GM21447 (cell line): ENCODE measurements at regions not wholly inside any gene's neighbourhood (a gene's known extent, or its start where the extent isn't known, plus 50 kb on each side); places are given as distances from the start of the nearest gene placed in this dataset.

ENCODE experiments used
- ATAC-seq: cut with Tn5 transposase; IDR thresholded peaks from one replicate; pipeline ENCODE4 v1.9.1; 2021; ENCODE audit not compliant: unreplicated experiment

DNA sequence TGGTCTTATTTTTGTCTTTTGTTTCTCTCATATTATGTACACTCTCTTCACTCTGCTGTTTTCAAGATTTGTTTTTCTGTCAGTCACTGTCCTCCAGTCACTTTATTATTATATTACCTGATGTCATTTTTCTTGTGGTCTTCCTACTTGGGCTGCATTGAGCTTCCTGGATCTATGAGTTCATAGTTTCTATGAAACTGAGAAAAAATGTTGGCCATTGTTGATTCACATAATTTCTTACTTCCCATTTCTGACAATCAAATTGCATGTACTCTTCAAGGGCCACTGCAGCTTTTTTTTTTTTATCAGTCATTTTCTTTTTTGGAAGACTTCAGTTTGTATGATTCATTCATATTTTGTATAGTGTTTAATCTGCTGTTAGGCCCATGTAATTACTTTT, 1180.6 kb upstream of the GBE1 start:
- ATAC-seq: no peak

GRCh38 chr3:82940124-82940523, 1178.7 kb upstream of the GBE1 start:
- no peak for ATAC-seq

DNA sequence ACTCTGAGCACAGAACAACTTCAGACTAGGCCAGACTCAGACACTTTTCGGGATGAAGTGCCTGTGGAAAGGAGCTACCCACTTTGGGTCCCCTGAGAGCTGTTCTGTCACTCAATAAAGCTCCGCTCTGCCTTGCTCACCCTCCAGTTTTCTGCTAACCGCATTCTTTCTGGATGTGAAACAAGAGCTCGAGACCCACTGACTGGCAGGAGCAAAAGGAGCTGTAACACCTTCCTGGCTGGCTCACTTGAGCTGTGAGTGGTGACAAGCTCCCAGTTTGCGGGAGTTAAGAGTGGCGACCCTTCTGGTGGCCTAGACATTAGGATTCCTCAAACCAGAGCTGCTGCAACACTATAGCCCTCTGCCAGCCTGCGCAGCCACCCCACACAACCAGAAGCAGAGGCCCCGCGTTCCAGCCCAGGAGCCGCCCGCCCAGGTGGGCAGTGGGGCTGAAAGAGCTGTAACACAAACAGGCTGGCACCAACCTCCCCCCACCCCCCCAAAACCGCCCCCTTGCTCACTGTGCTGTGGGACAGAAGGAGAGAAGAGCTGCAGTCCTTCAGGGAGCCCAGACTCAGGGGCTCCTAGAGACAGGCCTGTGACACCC, 1178.1 kb upstream of the GBE1 start:
- no peak for ATAC-seq

GRCh38 chr3:82938821-82939328, 1177.4 kb upstream of the GBE1 start:
- ATAC-seq: no peak

GRCh38 chr3:82927309-82928253, 1166.1 kb upstream of the GBE1 start:
- no peak for ATAC-seq

GRCh38 chr3:82891028-82891427, 1129.6 kb upstream of the GBE1 start:
- no peak for ATAC-seq

DNA sequence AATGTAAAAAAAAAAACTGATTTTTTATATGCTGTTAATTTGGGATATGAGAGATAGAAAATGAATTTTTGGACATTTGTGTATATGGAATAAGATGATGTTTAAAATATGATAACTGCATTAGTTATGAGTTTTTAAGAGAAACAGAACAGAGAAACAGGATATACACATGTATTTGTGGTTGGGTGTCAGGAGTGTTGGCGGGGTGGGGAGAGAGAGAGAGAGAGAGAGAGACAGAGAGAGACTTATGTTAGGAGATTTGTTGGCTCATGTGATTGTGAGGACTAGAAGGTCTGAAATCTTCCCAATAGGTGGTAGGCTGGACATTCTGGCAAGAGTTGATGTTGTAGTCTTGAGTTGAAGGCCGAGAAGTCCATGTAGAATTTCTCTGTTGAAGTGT, 1121.6 kb upstream of the GBE1 start:
- no peak for ATAC-seq

- ATAC-seq: no peak
Measured at GRCh38 chr3:82875401-82875800, 1114.0 kb upstream of the GBE1 start.

GRCh38 chr3:82839871-82840270, 1078.4 kb upstream of the GBE1 start:
- ATAC-seq: no peak

DNA sequence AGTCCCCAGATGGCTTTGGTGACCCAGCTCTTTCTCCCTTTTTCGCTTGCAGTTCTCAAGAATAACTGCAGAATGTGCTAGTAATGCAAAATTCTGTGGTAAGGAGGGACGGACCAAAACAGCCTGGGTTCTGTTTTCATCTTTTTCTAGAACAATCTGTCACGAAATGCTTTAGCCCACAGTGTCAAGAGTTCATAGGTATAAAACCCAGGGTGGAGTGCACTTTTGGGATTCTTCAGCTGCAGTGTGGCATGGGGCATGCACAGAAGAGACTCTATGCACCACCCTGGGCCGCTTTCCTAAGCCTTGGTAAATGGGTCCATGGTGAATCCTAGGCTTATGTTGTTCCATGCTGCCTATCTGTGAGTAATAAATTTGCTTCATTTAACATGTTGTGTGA, 1072.7 kb upstream of the GBE1 start:
- ATAC-seq: no peak

DNA sequence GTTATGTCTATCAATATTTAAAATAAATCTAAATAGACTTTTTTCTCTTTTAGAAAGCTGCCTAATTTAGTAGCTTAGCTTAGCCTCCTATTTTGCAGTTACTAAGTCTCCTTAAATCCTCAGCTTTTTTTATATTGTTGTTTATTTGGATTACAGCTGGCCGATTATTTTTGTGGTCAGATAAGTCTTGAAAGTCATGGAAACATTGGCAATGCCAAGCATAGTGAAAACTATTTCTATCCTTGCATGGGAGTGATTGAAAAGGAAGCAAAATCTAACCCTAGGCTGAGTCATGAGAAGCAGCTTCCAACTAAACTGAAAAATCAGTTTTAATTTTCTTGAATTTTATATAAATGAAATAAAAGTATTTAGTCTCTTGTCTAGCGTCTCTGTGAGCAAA, 1063.0 kb upstream of the GBE1 start:
- no peak for ATAC-seq

- ATAC-seq: no peak
Measured at GRCh38 chr3:82816086-82816485, 1054.6 kb upstream of the GBE1 start.

DNA sequence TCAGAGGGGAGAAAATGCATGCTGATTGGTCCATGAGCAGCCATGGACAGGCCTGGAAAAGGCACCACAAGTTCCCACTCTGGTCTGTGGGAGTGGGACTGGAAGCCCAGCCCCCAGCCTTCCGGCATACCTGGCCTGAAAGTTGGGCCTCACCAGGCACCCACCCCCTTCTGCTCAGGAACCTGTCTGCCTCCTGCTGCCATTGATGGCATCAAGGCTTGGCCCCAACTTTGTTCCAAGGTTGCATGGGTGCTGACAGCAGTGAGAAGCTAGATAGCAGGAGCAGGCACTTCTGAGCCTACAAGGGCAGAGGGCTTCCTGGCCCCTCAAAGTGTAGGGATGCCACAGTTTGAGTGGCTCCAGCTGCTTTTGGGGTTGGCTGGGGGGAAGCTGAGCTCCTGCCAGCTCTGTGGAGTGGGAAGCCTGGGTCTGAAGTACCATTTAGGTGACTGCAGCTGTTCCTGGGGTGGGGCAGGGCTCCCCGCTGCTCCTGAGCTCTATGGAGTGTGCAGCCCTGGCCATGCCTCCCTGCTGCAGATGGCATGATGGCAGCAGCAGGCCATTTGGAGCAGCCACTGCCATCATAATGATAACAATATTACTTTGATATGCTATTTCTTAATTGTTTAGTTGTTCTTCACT, 1054.1 kb upstream of the GBE1 start:
- ATAC-seq: no peak

DNA sequence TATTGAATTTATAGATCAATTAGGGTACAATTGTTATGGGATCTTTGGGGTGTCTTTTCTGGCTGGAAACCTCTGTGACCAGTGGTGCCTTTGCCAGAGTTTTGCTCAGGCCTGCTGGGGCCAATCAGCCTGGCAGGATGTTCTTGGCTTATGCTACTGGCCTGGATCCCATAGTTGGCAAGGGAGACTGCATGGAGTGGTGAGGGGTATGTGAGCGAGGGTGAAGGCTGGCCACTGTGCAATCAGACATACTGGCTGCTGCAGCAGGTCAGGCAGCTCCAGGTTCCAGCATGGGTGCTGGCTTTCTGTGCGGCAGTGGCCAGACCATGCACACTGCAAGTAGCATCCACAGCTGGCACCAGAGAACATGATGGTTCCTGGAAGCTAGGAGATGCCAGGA, 1053.2 kb upstream of the GBE1 start:
- ATAC-seq: no peak

DNA sequence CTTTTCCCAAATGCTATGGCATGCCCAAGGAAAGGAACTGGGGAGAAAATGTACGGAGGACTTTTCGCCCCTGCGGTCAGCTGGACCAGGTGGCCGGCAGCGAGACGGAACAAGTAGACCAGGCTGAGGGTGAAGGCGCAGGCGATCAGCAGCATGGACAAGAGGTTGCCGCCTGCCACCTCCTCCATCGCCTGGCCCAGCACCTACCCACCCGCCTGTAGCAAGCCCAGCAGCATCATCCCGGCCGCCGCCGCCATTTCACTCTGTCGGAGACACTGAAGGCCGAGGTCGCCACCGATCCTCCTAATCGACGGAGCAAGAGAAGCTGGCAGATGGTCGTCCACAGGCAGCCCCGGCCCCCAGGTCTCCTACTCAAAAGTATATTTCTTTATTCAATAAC, 1046.3 kb upstream of the GBE1 start:
- ATAC-seq: no peak

- no peak for ATAC-seq
Measured at GRCh38 chr3:82802501-82802900, 1041.1 kb upstream of the GBE1 start.

DNA sequence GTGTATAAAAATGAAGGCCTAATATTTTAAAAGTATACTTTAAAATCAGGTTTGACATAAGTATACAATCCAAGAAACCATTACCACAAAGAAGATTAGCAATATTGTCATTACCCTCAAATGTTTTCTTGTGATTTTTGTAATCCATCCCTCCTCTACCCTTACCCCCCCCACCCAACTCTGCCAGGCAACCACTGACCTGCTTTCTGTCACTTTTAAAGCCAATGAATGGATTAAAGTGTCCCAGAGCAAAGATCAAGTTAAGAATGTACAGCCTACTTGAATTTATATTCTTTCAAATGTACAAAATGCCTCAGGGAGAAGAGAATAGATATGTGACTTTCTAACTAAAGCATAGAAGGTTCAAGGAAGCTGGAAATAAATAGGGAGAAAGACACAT, 1038.8 kb upstream of the GBE1 start:
- ATAC-seq: no peak

- no peak for ATAC-seq
Measured at GRCh38 chr3:82796765-82797164, 1035.3 kb upstream of the GBE1 start.

DNA sequence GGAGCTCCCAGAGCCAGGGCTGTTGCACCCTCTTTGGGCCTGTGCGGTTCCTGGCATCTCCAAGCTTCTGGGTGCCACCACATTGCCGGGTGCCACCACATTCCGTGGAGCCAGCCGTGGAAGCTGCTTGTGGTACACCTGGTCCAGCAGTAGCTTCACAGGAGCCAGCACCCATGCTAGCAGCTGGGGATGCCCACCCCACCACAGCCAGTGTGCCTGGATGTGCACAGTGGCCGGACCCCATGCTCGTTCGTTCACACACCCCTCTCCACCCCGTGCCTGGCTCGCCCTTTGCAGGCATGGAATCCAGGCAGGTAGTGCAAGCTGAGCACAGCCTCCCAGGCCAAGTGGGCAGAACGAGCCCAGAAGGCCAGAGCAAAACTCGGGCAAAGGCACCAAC, 1029.8 kb upstream of the GBE1 start:
- no peak for ATAC-seq

- no peak for ATAC-seq
Measured at GRCh38 chr3:82790307-82791097, 1029.1 kb upstream of the GBE1 start.

- no peak for ATAC-seq
Measured at GRCh38 chr3:82783194-82783593, 1021.7 kb upstream of the GBE1 start.
